Uterus (tissue), 2 donors: ENCODE measurements at regions not wholly inside any gene's neighbourhood (a gene's known extent, or its start where the extent isn't known, plus 50 kb on each side); places are given as distances from the start of the nearest gene placed in this dataset.

Source experiments
- POLR2A ChIP-seq, 2 donors: fragments of 450-650 bp; IDR thresholded peaks; one replicate each; pipeline ENCODE4 v1.6.1; 2016; ENCODE audit warnings: antibody characterized with exemption in 2 of 2, mild to moderate bottlenecking in 1 of 2, moderate library complexity in 1 of 2
- TF ChIP-seq, protein P1 (sequence below), 4 experiments: fragments of 200-600 bp in 2 of 4; fragments of 450-650 bp in 2 of 4; sonication (generic) in 2 of 4; IDR thresholded peaks; one replicate each; pipeline ENCODE4 v1.5.1; 2016 to 2019; ENCODE audit warnings: antibody characterized with exemption in 4 of 4, mild to moderate bottlenecking in 2 of 4, moderate library complexity in 1 of 4

DNA sequence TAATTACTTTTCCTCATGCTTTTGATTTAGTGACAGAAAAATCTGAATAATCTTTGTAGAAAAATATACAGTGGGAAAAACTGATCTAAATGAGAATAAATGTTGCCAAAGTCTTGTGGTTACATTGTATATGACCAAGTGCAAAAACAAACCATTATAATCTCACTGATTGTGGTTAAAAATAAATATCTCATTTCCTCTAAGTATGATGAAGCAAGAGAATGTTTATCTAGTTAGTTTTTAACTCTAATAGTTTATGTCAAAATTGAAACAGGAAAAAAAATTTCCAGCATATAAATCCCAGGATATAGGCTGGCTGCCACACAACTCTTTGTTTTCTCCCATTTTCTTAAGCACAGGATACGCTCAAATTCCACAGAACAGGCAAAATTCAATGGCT, 392.7 kb upstream of the ID4 start:
- TF ChIP-seq, protein P1, sequence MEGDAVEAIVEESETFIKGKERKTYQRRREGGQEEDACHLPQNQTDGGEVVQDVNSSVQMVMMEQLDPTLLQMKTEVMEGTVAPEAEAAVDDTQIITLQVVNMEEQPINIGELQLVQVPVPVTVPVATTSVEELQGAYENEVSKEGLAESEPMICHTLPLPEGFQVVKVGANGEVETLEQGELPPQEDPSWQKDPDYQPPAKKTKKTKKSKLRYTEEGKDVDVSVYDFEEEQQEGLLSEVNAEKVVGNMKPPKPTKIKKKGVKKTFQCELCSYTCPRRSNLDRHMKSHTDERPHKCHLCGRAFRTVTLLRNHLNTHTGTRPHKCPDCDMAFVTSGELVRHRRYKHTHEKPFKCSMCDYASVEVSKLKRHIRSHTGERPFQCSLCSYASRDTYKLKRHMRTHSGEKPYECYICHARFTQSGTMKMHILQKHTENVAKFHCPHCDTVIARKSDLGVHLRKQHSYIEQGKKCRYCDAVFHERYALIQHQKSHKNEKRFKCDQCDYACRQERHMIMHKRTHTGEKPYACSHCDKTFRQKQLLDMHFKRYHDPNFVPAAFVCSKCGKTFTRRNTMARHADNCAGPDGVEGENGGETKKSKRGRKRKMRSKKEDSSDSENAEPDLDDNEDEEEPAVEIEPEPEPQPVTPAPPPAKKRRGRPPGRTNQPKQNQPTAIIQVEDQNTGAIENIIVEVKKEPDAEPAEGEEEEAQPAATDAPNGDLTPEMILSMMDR (IDR thresholded peaks at IDR 0.05): no peak
- no peak for TF ChIP-seq POLR2A (IDR thresholded peaks at IDR 0.05)
